ENCODE measurements at regions not wholly inside any gene's neighbourhood (a gene's known extent, or its start where the extent isn't known, plus 50 kb on each side); places are given as distances from the start of the nearest gene placed in this dataset.
A peak's percentile ranks its signal among the peaks of the same experiment; 100 is the strongest.

DNA sequence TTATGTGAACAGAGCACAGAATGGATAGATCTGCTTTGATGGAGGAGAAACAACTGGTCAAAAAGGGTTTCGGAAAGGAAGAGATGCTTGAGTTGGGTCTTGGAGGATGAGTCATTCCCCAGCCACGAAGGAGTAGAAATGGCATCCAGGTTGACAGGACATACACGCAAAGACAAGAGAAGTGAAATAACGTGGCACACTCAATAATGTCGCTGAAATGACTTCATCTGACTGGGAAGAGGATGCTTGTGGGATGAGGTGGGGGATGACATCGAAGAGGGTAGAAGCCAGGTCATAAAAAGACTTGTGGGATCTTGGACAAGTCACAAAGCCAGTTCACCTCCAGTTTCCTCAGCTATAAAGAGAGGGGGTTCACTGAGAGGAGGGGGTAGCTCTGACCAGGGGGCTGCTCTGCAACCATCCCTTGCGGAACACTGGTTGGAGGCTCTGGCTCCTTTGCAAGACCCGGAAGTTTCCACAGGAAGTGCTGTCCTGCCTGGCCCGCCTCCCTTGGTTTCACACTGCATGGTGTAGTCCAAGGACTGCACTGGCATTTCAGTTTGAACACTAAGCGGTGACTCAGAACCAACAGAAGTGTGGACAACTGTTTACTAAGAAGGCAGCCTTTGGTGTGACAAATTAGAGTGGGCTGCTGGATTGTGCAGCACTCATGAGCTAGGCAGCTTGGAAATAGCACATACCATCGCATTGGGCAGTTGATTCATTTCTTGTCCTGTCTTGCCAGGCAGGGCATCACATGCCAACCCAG is 189.9 kb upstream of the ADO start:
- no peak for TF ChIP-seq CTCF (IDR thresholded peaks at IDR 0.05)
- no peaks in the 10 kb centered on the region for H3K36me3 ChIP-seq
- intact Hi-C loops (cut with DNase I; ENCODE audit: low total_unique reads), result no loop called here

GRCh38 chr10:62616885-62617590 is 187.5 kb upstream of the ADO start:
- no peaks in the 10 kb centered on the region for H3K9me3 ChIP-seq
- H3K36me3 ChIP-seq, result no peaks in the 10 kb centered on the region
- H3K4me3 ChIP-seq, result no peak overlapping the region
- DNase-seq, result no peak
- intact Hi-C loops (cut with DNase I; ENCODE audit: low total_unique reads), result no loop called here
- no peaks in the 10 kb centered on the region for H3K27me3 ChIP-seq
- no peak overlapping the region for H3K27ac ChIP-seq
- no peak for TF ChIP-seq CTCF (IDR thresholded peaks at IDR 0.05)
- H3K4me1 ChIP-seq, result no peaks in the 10 kb centered on the region

More for the DNA sequence above, 189.9 kb upstream of the ADO start:
- Histone ChIP-seq H3K27me3 (no peaks in the 10 kb centered on the region), H3K9me3 (no peaks in the 10 kb centered on the region), H3K27ac (no peak overlapping the region), H3K4me1 (no peaks in the 10 kb centered on the region), H3K4me3 (no peak overlapping the region)
- no peak for DNase-seq

- TF ChIP-seq CTCF (IDR thresholded peaks at IDR 0.05), result no peak
- Histone ChIP-seq H3K4me1 (no peaks in the 10 kb centered on the region), H3K27ac (no peak overlapping the region), H3K4me3 (no peak overlapping the region), H3K27me3 (no peaks in the 10 kb centered on the region), H3K9me3 (no peaks in the 10 kb centered on the region), H3K36me3 (no peaks in the 10 kb centered on the region)
- DNase-seq, result no peak
- intact Hi-C loops (cut with DNase I; ENCODE audit: low total_unique reads), result no loop called here
Measured at GRCh38 chr10:62617652-62618051, 186.9 kb upstream of the ADO start.

- Histone ChIP-seq H3K36me3 (no peaks in the 10 kb centered on the region), H3K27ac (no peak overlapping the region), H3K9me3 (no peaks in the 10 kb centered on the region), H3K4me3 (no peak overlapping the region), H3K27me3 (no peaks in the 10 kb centered on the region), H3K4me1 (no peaks in the 10 kb centered on the region)
- no peak for TF ChIP-seq CTCF (IDR thresholded peaks at IDR 0.05)
- intact Hi-C loops (cut with DNase I; ENCODE audit: low total_unique reads), result no loop called here
- DNase-seq, result no peak
Measured at GRCh38 chr10:62618054-62618453, 186.5 kb upstream of the ADO start.

GRCh38 chr10:62618576-62619412 is 185.7 kb upstream of the ADO start:
- no peak for TF ChIP-seq CTCF (IDR thresholded peaks at IDR 0.05)
- Histone ChIP-seq H3K4me3 (no peak overlapping the region), H3K36me3 (no peaks in the 10 kb centered on the region), H3K27me3 (no peaks in the 10 kb centered on the region), H3K27ac (no peak overlapping the region), H3K9me3 (no peaks in the 10 kb centered on the region), H3K4me1 (no peaks in the 10 kb centered on the region)
- DNase-seq, result peak; percentile 52 to 71
- intact Hi-C loops (cut with DNase I; ENCODE audit: low total_unique reads), result no loop called here

Data from tibial artery (tissue), 4 donors.